WTC11 (cell line): ENCODE measurements at regions not wholly inside any gene's neighbourhood (a gene's known extent, or its start where the extent isn't known, plus 50 kb on each side); places are given as distances from the start of the nearest gene placed in this dataset.

ENCODE experiments used
- ATAC-seq: fragments of 200-7000 bp; cut with Tn5 transposase; 2 replicates; pipeline ENCODE4 v1.10.0; 2021; ENCODE audit warnings: mild to moderate bottlenecking, moderate library complexity
- CTCF ChIA-PET: fragments of 300-600 bp; sonication (Branson Sonifier 250); formaldehyde crosslinking; loops from one replicate; lab custom pipeline; 2021; ENCODE audit warnings: antibody characterized with exemption; lab: Charles Lee
- POLR2A ChIA-PET: fragments of 350-600 bp; sonication (Branson Sonifier 250); formaldehyde crosslinking; loops from one replicate; lab custom pipeline; 2021; ENCODE audit warnings: antibody characterized with exemption; lab: Charles Lee
- DNase-seq: peaks from one replicate; pipeline ENCODE4 v3.0.0; 2021; ENCODE audit warnings: low spot score
- H3K27ac Mint-ChIP-seq: 2 replicates; pipeline ENCODE4 v1.8.0; 2021; ENCODE audit warnings: mixed read lengths
- H3K27me3 Mint-ChIP-seq: 2 replicates; pipeline ENCODE4 v1.8.0; 2021; ENCODE audit warnings: low read depth, mild to moderate bottlenecking, moderate library complexity, mixed read lengths
- H3K36me3 Mint-ChIP-seq: 2 replicates; pipeline ENCODE4 v1.8.0; 2021; ENCODE audit warnings: mixed read lengths
- H3K4me1 Mint-ChIP-seq: 2 replicates; pipeline ENCODE4 v1.8.0; 2022; ENCODE audit warnings: mixed read lengths
- H3K4me3 Mint-ChIP-seq: 2 replicates; pipeline ENCODE4 v1.8.0; 2021; ENCODE audit warnings: mild to moderate bottlenecking, moderate library complexity, mixed read lengths
- H3K9me3 Mint-ChIP-seq: 2 replicates; pipeline ENCODE4 v1.8.0; 2021; ENCODE audit warnings: mixed read lengths
- CREM ChIP-seq: sonication (generic); formaldehyde crosslinking; IDR thresholded peaks from 2 replicates; pipeline ENCODE4 v1.8.1; 2022; ENCODE audit warnings: mild to moderate bottlenecking, missing genetic modification reagents, moderate library complexity
- E2F4 ChIP-seq: sonication (generic); formaldehyde crosslinking; IDR thresholded peaks from 2 replicates; pipeline ENCODE4 v1.8.1; 2022; ENCODE audit warnings: low read depth, mild to moderate bottlenecking, moderate library complexity, missing genetic modification reagents, borderline replicate concordance
- ESRRA ChIP-seq: sonication (generic); formaldehyde crosslinking; IDR thresholded peaks from 2 replicates; pipeline ENCODE4 v1.8.1; 2022; ENCODE audit warnings: mild to moderate bottlenecking, missing genetic modification reagents, borderline replicate concordance
- FOXK1 ChIP-seq: sonication (generic); formaldehyde crosslinking; IDR thresholded peaks from 2 replicates; pipeline ENCODE4 v1.8.0; 2022; ENCODE audit warnings: mild to moderate bottlenecking, moderate library complexity, missing genetic modification reagents
- GABPB1 ChIP-seq: sonication (generic); formaldehyde crosslinking; IDR thresholded peaks from 2 replicates; pipeline ENCODE4 v1.8.1; 2023; ENCODE audit warnings: mild to moderate bottlenecking, missing genetic modification reagents
- GTF2I ChIP-seq: fragments of 250-450 bp; sonication (Bioruptor Pico); conservative IDR thresholded peaks from 2 replicates; pipeline ENCODE4 v1.4.0; 2021; ENCODE audit warnings: mild to moderate bottlenecking
- NFATC4 ChIP-seq: fragments of 250-450 bp; sonication (Bioruptor Pico); IDR thresholded peaks from 2 replicates; pipeline ENCODE4 v1.9.0; 2021; ENCODE audit warnings: mild to moderate bottlenecking
- RELA ChIP-seq: sonication (generic); formaldehyde crosslinking; IDR thresholded peaks from 2 replicates; pipeline ENCODE4 v1.8.1; 2022; ENCODE audit warnings: missing genetic modification reagents, mild to moderate bottlenecking, borderline replicate concordance
- RORB ChIP-seq: fragments of 250-450 bp; sonication (Bioruptor Pico); IDR thresholded peaks from 2 replicates; pipeline ENCODE4 v1.9.0; 2021; ENCODE audit warnings: mild to moderate bottlenecking
- TCF7 ChIP-seq: sonication (generic); formaldehyde crosslinking; IDR thresholded peaks from 2 replicates; pipeline ENCODE4 v1.8.0; 2022; ENCODE audit warnings: mild to moderate bottlenecking, low read depth, missing genetic modification reagents, moderate library complexity
- ZNF138 ChIP-seq: sonication (generic); formaldehyde crosslinking; conservative IDR thresholded peaks from 2 replicates; pipeline ENCODE4 v1.8.1; 2022; ENCODE audit warnings: mild to moderate bottlenecking, moderate library complexity, missing genetic modification reagents
- ZNF263 ChIP-seq: sonication (generic); formaldehyde crosslinking; IDR thresholded peaks from 2 replicates; pipeline ENCODE4 v1.8.1; 2022; ENCODE audit warnings: low read depth, mild to moderate bottlenecking, moderate library complexity, missing genetic modification reagents
- TF ChIP-seq, protein P1 (sequence below): sonication (generic); formaldehyde crosslinking; IDR thresholded peaks from 2 replicates; pipeline ENCODE4 v1.8.0; 2022; ENCODE audit warnings: missing genetic modification reagents
- TF ChIP-seq, protein P2 (sequence below): sonication (generic); formaldehyde crosslinking; conservative IDR thresholded peaks from 2 replicates; pipeline ENCODE4 v1.8.1; 2023; ENCODE audit warnings: mild to moderate bottlenecking, low read depth, missing genetic modification reagents, moderate library complexity
- TF ChIP-seq, protein P3 (sequence below): fragments of 200-600 bp; IDR thresholded peaks from 2 replicates; pipeline ENCODE4 v1.8.0; 2022; ENCODE audit warnings: antibody characterized with exemption
- TF ChIP-seq, protein P4 (sequence below): sonication (generic); formaldehyde crosslinking; IDR thresholded peaks from 2 replicates; pipeline ENCODE4 v1.8.1; 2022; ENCODE audit warnings: missing genetic modification reagents, borderline replicate concordance

DNA sequence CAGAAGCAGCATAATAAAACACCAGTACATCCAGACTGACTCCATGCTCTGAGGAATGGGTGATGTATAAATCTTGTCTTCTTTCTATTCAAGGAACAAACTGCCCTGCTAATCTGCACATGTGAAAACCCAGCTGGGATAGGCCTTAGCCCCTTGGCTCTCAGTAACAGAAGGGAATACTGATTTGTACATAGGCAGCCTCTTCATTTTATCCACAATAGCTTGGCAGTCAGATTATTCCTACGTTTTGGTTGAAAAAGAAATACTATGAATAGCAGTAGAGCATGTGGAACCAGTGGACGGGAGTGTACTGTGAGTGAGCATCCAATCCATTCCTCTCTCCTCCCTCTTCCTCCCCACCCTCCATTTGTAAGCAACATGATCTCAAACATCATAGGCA, 113.5 kb upstream of the ARHGAP5 start:
- H3K27me3 Mint-ChIP-seq: no peaks in the 10 kb centered on the region
- TF ChIP-seq RORB (CRISPR knock-in tag): no peak
- TF ChIP-seq NFATC4 (CRISPR knock-in tag): no peak
- TF ChIP-seq GABPB1 (CRISPR knock-in tag): no peak
- TF ChIP-seq TCF7 (CRISPR knock-in tag): no peak
- TF ChIP-seq, protein P1, sequence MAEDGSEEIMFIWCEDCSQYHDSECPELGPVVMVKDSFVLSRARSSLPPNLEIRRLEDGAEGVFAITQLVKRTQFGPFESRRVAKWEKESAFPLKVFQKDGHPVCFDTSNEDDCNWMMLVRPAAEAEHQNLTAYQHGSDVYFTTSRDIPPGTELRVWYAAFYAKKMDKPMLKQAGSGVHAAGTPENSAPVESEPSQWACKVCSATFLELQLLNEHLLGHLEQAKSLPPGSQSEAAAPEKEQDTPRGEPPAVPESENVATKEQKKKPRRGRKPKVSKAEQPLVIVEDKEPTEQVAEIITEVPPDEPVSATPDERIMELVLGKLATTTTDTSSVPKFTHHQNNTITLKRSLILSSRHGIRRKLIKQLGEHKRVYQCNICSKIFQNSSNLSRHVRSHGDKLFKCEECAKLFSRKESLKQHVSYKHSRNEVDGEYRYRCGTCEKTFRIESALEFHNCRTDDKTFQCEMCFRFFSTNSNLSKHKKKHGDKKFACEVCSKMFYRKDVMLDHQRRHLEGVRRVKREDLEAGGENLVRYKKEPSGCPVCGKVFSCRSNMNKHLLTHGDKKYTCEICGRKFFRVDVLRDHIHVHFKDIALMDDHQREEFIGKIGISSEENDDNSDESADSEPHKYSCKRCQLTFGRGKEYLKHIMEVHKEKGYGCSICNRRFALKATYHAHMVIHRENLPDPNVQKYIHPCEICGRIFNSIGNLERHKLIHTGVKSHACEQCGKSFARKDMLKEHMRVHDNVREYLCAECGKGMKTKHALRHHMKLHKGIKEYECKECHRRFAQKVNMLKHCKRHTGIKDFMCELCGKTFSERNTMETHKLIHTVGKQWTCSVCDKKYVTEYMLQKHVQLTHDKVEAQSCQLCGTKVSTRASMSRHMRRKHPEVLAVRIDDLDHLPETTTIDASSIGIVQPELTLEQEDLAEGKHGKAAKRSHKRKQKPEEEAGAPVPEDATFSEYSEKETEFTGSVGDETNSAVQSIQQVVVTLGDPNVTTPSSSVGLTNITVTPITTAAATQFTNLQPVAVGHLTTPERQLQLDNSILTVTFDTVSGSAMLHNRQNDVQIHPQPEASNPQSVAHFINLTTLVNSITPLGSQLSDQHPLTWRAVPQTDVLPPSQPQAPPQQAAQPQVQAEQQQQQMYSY (CRISPR knock-in tag): no peak
- TF ChIP-seq ZNF138 (CRISPR knock-in tag): no peak
- TF ChIP-seq RELA (CRISPR knock-in tag): no peak
- no peak for TF ChIP-seq CREM (CRISPR knock-in tag)
- TF ChIP-seq, protein P2, sequence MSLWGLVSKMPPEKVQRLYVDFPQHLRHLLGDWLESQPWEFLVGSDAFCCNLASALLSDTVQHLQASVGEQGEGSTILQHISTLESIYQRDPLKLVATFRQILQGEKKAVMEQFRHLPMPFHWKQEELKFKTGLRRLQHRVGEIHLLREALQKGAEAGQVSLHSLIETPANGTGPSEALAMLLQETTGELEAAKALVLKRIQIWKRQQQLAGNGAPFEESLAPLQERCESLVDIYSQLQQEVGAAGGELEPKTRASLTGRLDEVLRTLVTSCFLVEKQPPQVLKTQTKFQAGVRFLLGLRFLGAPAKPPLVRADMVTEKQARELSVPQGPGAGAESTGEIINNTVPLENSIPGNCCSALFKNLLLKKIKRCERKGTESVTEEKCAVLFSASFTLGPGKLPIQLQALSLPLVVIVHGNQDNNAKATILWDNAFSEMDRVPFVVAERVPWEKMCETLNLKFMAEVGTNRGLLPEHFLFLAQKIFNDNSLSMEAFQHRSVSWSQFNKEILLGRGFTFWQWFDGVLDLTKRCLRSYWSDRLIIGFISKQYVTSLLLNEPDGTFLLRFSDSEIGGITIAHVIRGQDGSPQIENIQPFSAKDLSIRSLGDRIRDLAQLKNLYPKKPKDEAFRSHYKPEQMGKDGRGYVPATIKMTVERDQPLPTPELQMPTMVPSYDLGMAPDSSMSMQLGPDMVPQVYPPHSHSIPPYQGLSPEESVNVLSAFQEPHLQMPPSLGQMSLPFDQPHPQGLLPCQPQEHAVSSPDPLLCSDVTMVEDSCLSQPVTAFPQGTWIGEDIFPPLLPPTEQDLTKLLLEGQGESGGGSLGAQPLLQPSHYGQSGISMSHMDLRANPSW: no peak
- no peak for TF ChIP-seq E2F4 (CRISPR knock-in tag)
- no peak for TF ChIP-seq ZNF263 (CRISPR knock-in tag)
- no peak for TF ChIP-seq GTF2I (CRISPR knock-in tag)
- no peak for TF ChIP-seq FOXK1 (CRISPR knock-in tag)
- TF ChIP-seq ESRRA (CRISPR knock-in tag): no peak
- TF ChIP-seq, protein P3, sequence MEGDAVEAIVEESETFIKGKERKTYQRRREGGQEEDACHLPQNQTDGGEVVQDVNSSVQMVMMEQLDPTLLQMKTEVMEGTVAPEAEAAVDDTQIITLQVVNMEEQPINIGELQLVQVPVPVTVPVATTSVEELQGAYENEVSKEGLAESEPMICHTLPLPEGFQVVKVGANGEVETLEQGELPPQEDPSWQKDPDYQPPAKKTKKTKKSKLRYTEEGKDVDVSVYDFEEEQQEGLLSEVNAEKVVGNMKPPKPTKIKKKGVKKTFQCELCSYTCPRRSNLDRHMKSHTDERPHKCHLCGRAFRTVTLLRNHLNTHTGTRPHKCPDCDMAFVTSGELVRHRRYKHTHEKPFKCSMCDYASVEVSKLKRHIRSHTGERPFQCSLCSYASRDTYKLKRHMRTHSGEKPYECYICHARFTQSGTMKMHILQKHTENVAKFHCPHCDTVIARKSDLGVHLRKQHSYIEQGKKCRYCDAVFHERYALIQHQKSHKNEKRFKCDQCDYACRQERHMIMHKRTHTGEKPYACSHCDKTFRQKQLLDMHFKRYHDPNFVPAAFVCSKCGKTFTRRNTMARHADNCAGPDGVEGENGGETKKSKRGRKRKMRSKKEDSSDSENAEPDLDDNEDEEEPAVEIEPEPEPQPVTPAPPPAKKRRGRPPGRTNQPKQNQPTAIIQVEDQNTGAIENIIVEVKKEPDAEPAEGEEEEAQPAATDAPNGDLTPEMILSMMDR: no peak
- TF ChIP-seq, protein P4, sequence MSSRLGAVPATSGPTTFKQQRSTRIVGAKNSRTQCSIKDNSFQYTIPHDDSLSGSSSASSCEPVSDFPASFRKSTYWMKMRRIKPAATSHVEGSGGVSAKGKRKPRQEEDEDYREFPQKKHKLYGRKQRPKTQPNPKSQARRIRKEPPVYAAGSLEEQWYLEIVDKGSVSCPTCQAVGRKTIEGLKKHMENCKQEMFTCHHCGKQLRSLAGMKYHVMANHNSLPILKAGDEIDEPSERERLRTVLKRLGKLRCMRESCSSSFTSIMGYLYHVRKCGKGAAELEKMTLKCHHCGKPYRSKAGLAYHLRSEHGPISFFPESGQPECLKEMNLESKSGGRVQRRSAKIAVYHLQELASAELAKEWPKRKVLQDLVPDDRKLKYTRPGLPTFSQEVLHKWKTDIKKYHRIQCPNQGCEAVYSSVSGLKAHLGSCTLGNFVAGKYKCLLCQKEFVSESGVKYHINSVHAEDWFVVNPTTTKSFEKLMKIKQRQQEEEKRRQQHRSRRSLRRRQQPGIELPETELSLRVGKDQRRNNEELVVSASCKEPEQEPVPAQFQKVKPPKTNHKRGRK (CRISPR knock-in tag): no peak
- no peak overlapping the region for H3K4me3 Mint-ChIP-seq
- POLR2A ChIA-PET: interaction anchor here (0.8 kb wide), 1 partner anchor 12 kb away, joined by 3 read pairs; no protein-coding TSS in a partner anchor
- H3K9me3 Mint-ChIP-seq: peaks cover 12% of the 10 kb centered on the region
- no peaks in the 10 kb centered on the region for H3K4me1 Mint-ChIP-seq
- CTCF ChIA-PET: no interaction called here
- DNase-seq (no peak), ATAC-seq (no peak)
- no peak overlapping the region for H3K27ac Mint-ChIP-seq
- peaks cover 9% of the 10 kb centered on the region for H3K36me3 Mint-ChIP-seq
